Karpas-422 (cell line): ENCODE measurements at regions not wholly inside any gene's neighbourhood (a gene's known extent, or its start where the extent isn't known, plus 50 kb on each side); places are given as distances from the start of the nearest gene placed in this dataset.

ENCODE experiments used
- DNase-seq: peaks from one replicate; pipeline ENCODE4 v3.0.0-alpha.2; 2015
- H2AFZ ChIP-seq: fragments of 200-600 bp; sonication (generic); 2 replicates; pipeline ENCODE4 v1.6.1; 2014; ENCODE audit warnings: antibody characterized with exemption, low read length, mixed read lengths
- H3K27ac ChIP-seq: fragments of 200-600 bp; sonication (generic); 2 replicates; pipeline ENCODE4 v1.5.1; 2014; ENCODE audit warnings: mild to moderate bottlenecking, low read length, moderate library complexity
- H3K27me3 ChIP-seq: fragments of 200-600 bp; sonication (generic); 2 replicates; pipeline ENCODE4 v1.6.1; 2014; ENCODE audit warnings: low read length, mixed read lengths
- H3K36me3 ChIP-seq: fragments of 200-600 bp; sonication (generic); 2 replicates; pipeline ENCODE4 v1.6.1; 2014; ENCODE audit warnings: low read length, mixed read lengths; ENCODE audit not compliant: insufficient read depth
- H3K4me1 ChIP-seq: fragments of 200-600 bp; sonication (generic); 2 replicates; pipeline ENCODE4 v1.6.1; 2014; ENCODE audit warnings: mild to moderate bottlenecking, low read length, mixed read lengths
- H3K4me2 ChIP-seq: fragments of 200-600 bp; sonication (generic); 2 replicates; pipeline ENCODE4 v1.6.1; 2014; ENCODE audit warnings: low read length, low read depth, mild to moderate bottlenecking; ENCODE audit not compliant: poor library complexity, severe bottlenecking
- H3K4me3 ChIP-seq: fragments of 200-600 bp; sonication (generic); 2 replicates; pipeline ENCODE4 v1.5.1; 2014; ENCODE audit warnings: mild to moderate bottlenecking, antibody characterized with exemption, low read length, mixed read lengths
- H3K79me2 ChIP-seq: fragments of 200-600 bp; sonication (generic); 2 replicates; pipeline ENCODE4 v1.6.1; 2014; ENCODE audit warnings: mild to moderate bottlenecking, low read length, mixed read lengths
- H3K9ac ChIP-seq: fragments of 200-600 bp; sonication (generic); 2 replicates; pipeline ENCODE4 v1.6.0; 2014; ENCODE audit warnings: low read length
- H3K9me2 ChIP-seq: fragments of 200-600 bp; sonication (generic), shearing (Covaris generic); replicated peaks from 2 replicates; pipeline ENCODE4 v1.6.0; 2014; ENCODE audit warnings: mild to moderate bottlenecking, low read length, moderate library complexity; ENCODE audit not compliant: insufficient read depth
- H3K9me3 ChIP-seq: fragments of 300-700, 200-600 bp; sonication (generic); 2 replicates; pipeline ENCODE4 v1.6.1; 2014; ENCODE audit warnings: low read length, mixed read lengths
- H4K20me1 ChIP-seq: fragments of 200-600 bp; sonication (generic); 2 replicates; pipeline ENCODE4 v1.6.1; 2014; ENCODE audit warnings: mild to moderate bottlenecking, antibody characterized with exemption, low read length, low read depth; ENCODE audit not compliant: insufficient read depth

DNA sequence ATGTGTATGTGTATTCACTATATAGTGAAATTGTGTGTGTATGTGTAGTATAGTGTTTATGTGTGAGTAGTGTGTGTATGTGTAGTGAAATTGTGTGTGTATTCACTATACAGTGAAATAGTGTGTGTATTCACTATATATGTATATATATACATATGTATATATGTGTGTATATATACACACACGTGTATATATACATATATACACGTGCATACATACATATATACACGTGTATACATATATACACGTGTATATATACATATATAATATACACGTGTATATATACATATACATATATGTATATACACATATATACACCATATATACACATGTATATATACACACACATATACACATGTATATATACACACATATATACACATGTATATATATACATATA, 403.6 kb upstream of the TUSC1 start:
- H3K36me3 ChIP-seq = no peaks in the 10 kb centered on the region
- H3K9ac ChIP-seq = no peak overlapping the region
- H4K20me1 ChIP-seq = no peaks in the 10 kb centered on the region
- no peak overlapping the region for H3K4me3 ChIP-seq
- H3K9me2 ChIP-seq = no peaks in the 10 kb centered on the region
- H2AFZ ChIP-seq = no peak overlapping the region
- DNase-seq = no peak
- no peak overlapping the region for H3K4me2 ChIP-seq
- H3K27me3 ChIP-seq = no peaks in the 10 kb centered on the region
- no peaks in the 10 kb centered on the region for H3K4me1 ChIP-seq
- no peaks in the 10 kb centered on the region for H3K9me3 ChIP-seq
- no peak overlapping the region for H3K27ac ChIP-seq
- H3K79me2 ChIP-seq = no peaks in the 10 kb centered on the region

DNA sequence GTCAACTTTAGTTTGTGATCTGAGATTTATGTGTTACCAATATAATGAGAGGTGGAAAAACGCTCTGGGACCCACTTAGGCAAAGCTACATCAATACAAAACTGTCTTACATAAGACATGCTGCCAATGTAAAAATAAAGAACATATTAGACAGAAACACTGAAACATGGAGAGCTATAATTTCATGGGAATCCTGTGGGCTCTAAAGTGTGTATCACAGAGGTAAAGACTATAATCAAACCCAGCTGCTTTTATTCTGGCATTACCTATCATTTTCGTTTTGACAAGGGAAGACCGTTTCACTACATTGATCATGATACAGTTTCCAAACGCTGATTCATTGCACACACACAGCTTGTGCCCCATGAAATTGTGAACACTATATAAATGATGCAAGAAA, 400.5 kb upstream of the TUSC1 start:
- Histone ChIP-seq H3K9ac (no peak overlapping the region), H3K79me2 (no peaks in the 10 kb centered on the region), H3K4me3 (no peak overlapping the region), H3K4me1 (no peaks in the 10 kb centered on the region), H3K27ac (no peak overlapping the region), H3K9me2 (no peaks in the 10 kb centered on the region), H3K4me2 (no peak overlapping the region), H3K9me3 (no peaks in the 10 kb centered on the region), H4K20me1 (no peaks in the 10 kb centered on the region), H3K27me3 (no peaks in the 10 kb centered on the region), H3K36me3 (no peaks in the 10 kb centered on the region), H2AFZ (no peak overlapping the region)
- no peak for DNase-seq

DNA sequence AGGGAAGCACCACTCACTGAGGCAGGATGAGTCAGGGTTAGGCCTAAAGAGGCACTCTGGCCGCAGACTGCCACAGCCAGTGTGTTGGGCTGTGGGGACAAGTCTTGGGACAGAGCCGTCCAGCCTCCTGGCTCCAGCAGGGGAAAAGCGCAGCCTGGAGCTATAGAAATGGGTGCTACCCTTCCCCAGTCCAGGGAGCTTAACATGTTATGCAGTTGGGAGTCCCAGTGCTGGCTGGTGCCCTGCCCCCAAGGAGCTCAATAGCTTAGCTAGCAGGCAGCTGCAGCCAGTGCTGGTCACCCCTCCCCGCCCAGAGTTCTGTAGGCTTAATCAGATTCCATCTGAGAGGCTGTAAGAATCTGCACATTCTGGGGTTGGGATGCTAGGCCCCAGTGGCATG, 399.6 kb upstream of the TUSC1 start:
- H3K4me1 ChIP-seq = no peaks in the 10 kb centered on the region
- no peaks in the 10 kb centered on the region for H4K20me1 ChIP-seq
- no peak overlapping the region for H3K9ac ChIP-seq
- no peak overlapping the region for H3K4me2 ChIP-seq
- no peaks in the 10 kb centered on the region for H3K9me2 ChIP-seq
- H2AFZ ChIP-seq = no peak overlapping the region
- H3K4me3 ChIP-seq = no peak overlapping the region
- no peak overlapping the region for H3K27ac ChIP-seq
- H3K79me2 ChIP-seq = no peaks in the 10 kb centered on the region
- DNase-seq = no peak
- no peaks in the 10 kb centered on the region for H3K27me3 ChIP-seq
- H3K9me3 ChIP-seq = no peaks in the 10 kb centered on the region
- H3K36me3 ChIP-seq = no peaks in the 10 kb centered on the region

DNA sequence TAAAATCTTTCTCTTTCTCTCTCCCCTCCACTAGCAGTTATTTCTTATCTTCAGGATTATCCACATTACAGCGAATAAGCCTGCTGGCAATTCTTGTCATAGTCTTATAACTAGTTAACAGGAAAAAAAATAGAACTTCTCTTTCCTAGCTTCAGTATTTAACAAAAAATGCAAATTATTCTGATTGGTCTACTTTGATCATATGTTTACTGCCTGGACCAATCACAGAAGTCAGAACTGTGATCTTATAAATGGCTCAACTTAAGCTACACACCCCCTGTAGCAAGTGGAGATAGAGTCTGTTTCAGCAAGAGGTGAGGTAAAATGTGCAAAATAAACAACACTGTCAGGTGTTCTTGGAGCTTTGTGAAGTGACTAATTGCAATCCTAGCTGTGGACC, 389.4 kb upstream of the TUSC1 start:
- Histone ChIP-seq H2AFZ (no peak overlapping the region), H3K9me2 (no peaks in the 10 kb centered on the region), H3K9ac (no peak overlapping the region), H3K4me3 (no peak overlapping the region), H3K9me3 (no peaks in the 10 kb centered on the region), H3K27ac (no peak overlapping the region), H3K4me2 (no peak overlapping the region), H3K79me2 (no peaks in the 10 kb centered on the region), H3K27me3 (no peaks in the 10 kb centered on the region), H3K4me1 (no peaks in the 10 kb centered on the region), H4K20me1 (no peaks in the 10 kb centered on the region), H3K36me3 (no peaks in the 10 kb centered on the region)
- no peak for DNase-seq

DNA sequence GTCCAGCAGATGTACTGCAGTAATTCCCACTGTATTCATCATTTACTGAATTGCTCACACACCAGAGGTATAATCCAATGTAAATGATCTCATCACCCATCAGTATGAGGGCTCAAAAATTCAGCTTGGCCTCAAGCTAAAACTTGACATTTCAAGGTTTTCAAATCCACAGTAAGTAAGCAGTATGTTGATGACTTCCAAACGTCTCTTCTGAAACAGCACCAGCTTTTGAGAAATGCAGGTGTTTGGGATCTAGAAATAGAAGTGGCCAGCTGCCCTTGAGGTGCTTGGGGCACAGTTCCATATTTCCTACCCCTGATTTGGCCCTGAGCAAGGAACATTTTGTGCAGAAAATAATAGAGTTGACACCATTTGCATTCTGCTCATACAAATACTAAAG, 388.0 kb upstream of the TUSC1 start:
- H3K9me3 ChIP-seq = no peaks in the 10 kb centered on the region
- no peaks in the 10 kb centered on the region for H3K79me2 ChIP-seq
- no peak overlapping the region for H3K9ac ChIP-seq
- H3K9me2 ChIP-seq = no peaks in the 10 kb centered on the region
- no peaks in the 10 kb centered on the region for H3K27me3 ChIP-seq
- no peak for DNase-seq
- no peak overlapping the region for H3K4me3 ChIP-seq
- H3K4me2 ChIP-seq = no peak overlapping the region
- no peak overlapping the region for H3K27ac ChIP-seq
- peaks cover 8% of the 10 kb centered on the region for H3K4me1 ChIP-seq
- H3K36me3 ChIP-seq = no peaks in the 10 kb centered on the region
- no peak overlapping the region for H2AFZ ChIP-seq
- H4K20me1 ChIP-seq = no peaks in the 10 kb centered on the region

DNA sequence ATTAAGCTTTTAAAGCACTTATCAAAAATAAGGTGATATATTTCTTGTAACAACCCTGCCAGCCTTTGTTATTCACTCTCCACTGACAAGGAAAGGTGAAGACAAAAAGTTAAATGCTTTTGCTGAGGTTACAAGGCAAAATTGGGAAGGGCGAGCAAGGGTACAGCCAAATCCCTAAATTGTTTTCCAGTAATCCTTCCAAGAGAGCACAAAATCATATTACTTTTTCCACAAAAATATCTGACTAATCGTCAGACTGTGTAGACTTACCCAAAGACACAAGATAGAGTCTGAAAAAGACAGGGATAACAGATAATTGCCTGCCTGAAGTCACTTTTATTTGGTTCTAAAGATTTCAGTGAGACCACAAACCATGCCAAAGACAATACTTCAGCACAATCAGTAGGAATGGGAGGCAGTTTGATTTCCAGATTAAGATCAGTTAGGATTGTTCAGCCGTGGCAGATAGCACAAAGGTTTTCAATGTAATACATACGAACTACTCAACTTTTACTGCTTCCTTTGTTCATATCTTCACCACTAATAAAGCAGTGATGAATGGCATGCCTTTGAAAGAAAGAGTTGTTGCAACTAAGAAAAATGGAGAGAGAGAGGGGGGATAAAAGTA, 383.8 kb upstream of the TUSC1 start:
- H3K4me3 ChIP-seq = no peak overlapping the region
- no peaks in the 10 kb centered on the region for H3K9me3 ChIP-seq
- no peaks in the 10 kb centered on the region for H3K36me3 ChIP-seq
- no peak overlapping the region for H3K27ac ChIP-seq
- H3K9ac ChIP-seq = no peak overlapping the region
- no peaks in the 10 kb centered on the region for H4K20me1 ChIP-seq
- H2AFZ ChIP-seq = no peak overlapping the region
- H3K79me2 ChIP-seq = no peaks in the 10 kb centered on the region
- H3K4me1 ChIP-seq = peaks cover 12% of the 10 kb centered on the region
- no peak for DNase-seq
- peaks cover 2% of the 10 kb centered on the region; the same call in 1 of the 2 replicates for H3K27me3 ChIP-seq
- no peak overlapping the region for H3K4me2 ChIP-seq
- H3K9me2 ChIP-seq = no peaks in the 10 kb centered on the region

DNA sequence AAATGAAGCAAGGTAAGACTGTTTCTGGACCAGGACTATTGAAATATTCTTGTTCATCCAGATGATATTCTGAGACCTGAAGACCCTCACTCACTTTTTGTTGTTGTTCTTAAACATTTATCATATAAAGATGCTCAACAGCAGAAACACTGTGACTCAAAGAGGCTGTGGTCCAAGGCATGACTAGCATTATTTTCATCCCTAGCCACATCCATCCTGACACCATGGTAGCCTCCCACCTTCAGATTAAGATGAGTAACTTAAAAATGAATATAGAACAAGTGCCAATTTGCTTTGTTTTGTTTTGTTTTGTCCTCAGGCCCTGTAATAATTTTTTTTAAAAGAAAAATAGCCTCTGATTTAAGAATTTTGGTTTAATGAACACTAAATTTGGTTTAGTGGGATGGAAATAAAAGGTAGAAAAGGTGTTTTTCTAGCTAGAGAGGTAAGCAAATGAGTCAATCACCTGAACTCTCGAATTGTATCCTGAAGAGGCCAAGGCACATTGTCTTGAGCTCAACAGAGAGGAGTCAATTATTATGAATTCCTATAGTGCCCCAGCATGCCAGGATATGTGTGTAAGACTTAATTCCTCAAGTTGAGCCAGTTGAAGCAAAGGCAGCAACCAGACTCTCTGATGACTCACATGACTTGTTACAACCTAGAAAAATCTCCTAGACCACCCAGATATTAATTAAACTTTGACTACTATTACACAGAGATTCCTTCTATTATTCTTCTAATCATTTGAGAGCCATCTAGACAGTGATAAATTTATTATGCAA, 380.1 kb upstream of the TUSC1 start:
- Histone ChIP-seq H3K9me2 (no peaks in the 10 kb centered on the region), H4K20me1 (no peaks in the 10 kb centered on the region), H3K9me3 (no peaks in the 10 kb centered on the region), H3K36me3 (no peaks in the 10 kb centered on the region), H3K27ac (no peak overlapping the region), H3K4me2 (no peak overlapping the region), H2AFZ (no peak overlapping the region), H3K27me3 (peaks cover 2% of the 10 kb centered on the region; the same call in 1 of the 2 replicates), H3K4me3 (no peak overlapping the region), H3K4me1 (peaks cover 12% of the 10 kb centered on the region), H3K9ac (no peak overlapping the region), H3K79me2 (no peaks in the 10 kb centered on the region)
- no peak for DNase-seq

DNA sequence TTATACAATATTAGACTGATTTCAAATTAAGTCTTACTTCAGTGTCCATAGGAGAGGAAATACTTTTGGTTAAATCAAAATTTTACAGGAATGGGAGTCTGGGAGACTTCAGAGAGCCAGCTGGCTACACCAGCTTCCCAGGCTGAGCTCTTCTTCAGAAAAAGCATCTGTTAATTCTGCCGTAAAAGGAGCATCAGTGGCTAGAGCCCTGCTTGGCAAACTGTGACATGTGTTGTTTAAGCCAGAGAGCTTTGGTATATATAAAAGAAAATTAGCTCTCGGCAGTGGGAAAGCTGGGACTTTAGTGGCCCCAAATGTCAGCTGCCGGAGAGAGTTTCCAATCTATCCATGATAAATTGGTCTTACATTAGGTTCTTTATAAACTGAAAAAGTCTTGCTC, 378.8 kb upstream of the TUSC1 start:
- no peaks in the 10 kb centered on the region for H3K9me2 ChIP-seq
- H3K27ac ChIP-seq = no peak overlapping the region
- no peak overlapping the region for H3K4me2 ChIP-seq
- no peaks in the 10 kb centered on the region for H4K20me1 ChIP-seq
- H3K36me3 ChIP-seq = no peaks in the 10 kb centered on the region
- no peak for DNase-seq
- no peak overlapping the region for H3K4me3 ChIP-seq
- peaks cover 2% of the 10 kb centered on the region; the same call in 1 of the 2 replicates for H3K27me3 ChIP-seq
- H2AFZ ChIP-seq = no peak overlapping the region
- H3K9ac ChIP-seq = no peak overlapping the region
- H3K79me2 ChIP-seq = no peaks in the 10 kb centered on the region
- no peaks in the 10 kb centered on the region for H3K9me3 ChIP-seq
- peaks cover 12% of the 10 kb centered on the region for H3K4me1 ChIP-seq
